Right lobe of liver (tissue), 6 donors: ENCODE measurements at regions not wholly inside any gene's neighbourhood (a gene's known extent, or its start where the extent isn't known, plus 50 kb on each side); places are given as distances from the start of the nearest gene placed in this dataset.

Experiments used
- ATAC-seq, 4 donors: fragments of 200-7000 bp; cut with Tn5 transposase; one replicate each; pipeline ENCODE4 v1.9.1; 2020; ENCODE audit warnings: mild to moderate bottlenecking in 4 of 4, moderate library complexity in 4 of 4
- DNase-seq, 3 donors: peaks; one replicate each; pipeline ENCODE4 v3.0.0-alpha.2; 2020
- H3K27ac ChIP-seq, 3 donors: fragments of 200-600 bp; one replicate each; pipeline ENCODE4 v1.8.0; 2022
- H3K27me3 ChIP-seq, 2 donors: fragments of 200-600 bp; one replicate each; pipeline ENCODE4 v1.8.0; 2022
- H3K36me3 ChIP-seq, 4 donors: fragments of 200-600 bp; sonication (generic) in 1 of 4; one replicate each; pipeline versions ENCODE4 v1.5.1 to v1.8.0; 2017 to 2022; ENCODE audit warnings: control low read depth in 1 of 4
- H3K4me1 ChIP-seq, 4 donors: fragments of 200-600 bp; sonication (generic) in 1 of 4; one replicate each; pipeline versions ENCODE4 v1.5.1 to v1.8.0; 2017 to 2022; ENCODE audit warnings: control low read depth in 1 of 4
- H3K4me3 ChIP-seq, 3 donors: fragments of 200-600 bp; one replicate each; pipeline ENCODE4 v1.8.0; 2022
- H3K9me3 ChIP-seq, 4 donors: fragments of 200-600 bp; sonication (generic) in 1 of 4; one replicate each; pipeline versions ENCODE4 v1.5.1 to v1.8.0; 2017 to 2022; ENCODE audit warnings: control low read depth in 1 of 4
- POLR2A ChIP-seq: fragments of 450-650 bp; IDR thresholded peaks from one replicate; pipeline ENCODE4 v1.6.1; 2017; ENCODE audit warnings: antibody characterized with exemption, mild to moderate bottlenecking
- WGBS: methylation state at CpG from one replicate; pipeline ENCODE4 v1.1.6; 2018; ENCODE audit warnings: low coverage, low lambda C conversion rate; ENCODE audit not compliant: insufficient coverage; ENCODE audit errors: missing lambda C conversion rate; 5-methylcytosine and 5-hydroxymethylcytosine counted together
- intact Hi-C, 2 donors: fragments of 100-400 bp; cut with DNase I; formaldehyde crosslinking; loops; one replicate each; pipeline versions ENCODE4 v1.11.2 to v1.14.1; 2022
- TF ChIP-seq, protein P1 (sequence below), 4 donors: fragments of 200-600 bp in 3 of 4; fragments of 450-650 bp in 1 of 4; IDR thresholded peaks; one replicate each; pipeline versions ENCODE4 v1.5.1 to v1.8.0; 2016 to 2022; ENCODE audit warnings: antibody characterized with exemption in 4 of 4, mild to moderate bottlenecking in 2 of 4
- donor health status: DM: no; HTN: yes; CAD: no.
- donor health status: DM: no; HTN: no; CAD: no.
- donor health status: DM: no; HTN: no; CAD: no.
- donor health status: DM: no; HTN: yes; CAD: no.
- donor health status: DM: no; HTN: yes; CAD: no.

DNA sequence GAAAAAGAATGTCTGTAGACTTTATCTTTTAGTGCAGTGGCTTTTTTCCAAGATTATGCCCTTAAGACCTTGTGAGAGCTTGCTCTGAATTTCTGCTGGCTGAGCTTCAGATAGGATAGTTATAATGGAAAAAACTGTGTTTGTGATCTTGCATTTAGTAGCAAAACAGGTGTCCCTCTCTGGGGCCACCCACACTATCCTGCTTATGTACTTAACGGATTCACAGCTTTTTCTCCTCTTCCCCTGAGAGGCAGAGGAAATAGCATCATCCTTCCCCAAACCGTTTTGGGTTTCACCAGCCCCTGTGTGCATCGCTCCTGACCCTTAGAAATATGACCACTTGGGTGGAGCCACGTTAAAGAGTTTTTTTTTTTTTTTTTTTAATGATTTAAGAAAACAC lies 101.2 kb downstream of the RAB18 start:
- intact Hi-C loops: no loop called here
- Histone ChIP-seq H3K4me1 (peaks cover 0 to 16% (median 2%) of the 10 kb centered on the region in 4 donors), H3K36me3 (no peaks in the 10 kb centered on the region), H3K27me3 (no peaks in the 10 kb centered on the region), H3K27ac (no peak overlapping the region), H3K9me3 (no peaks in the 10 kb centered on the region), H3K4me3 (no peak overlapping the region)
- ATAC-seq (no peak), DNase-seq (no peak)
- WGBS: 61% methylated on average over 4 of the region's 4 CpGs
- TF ChIP-seq, protein P1, sequence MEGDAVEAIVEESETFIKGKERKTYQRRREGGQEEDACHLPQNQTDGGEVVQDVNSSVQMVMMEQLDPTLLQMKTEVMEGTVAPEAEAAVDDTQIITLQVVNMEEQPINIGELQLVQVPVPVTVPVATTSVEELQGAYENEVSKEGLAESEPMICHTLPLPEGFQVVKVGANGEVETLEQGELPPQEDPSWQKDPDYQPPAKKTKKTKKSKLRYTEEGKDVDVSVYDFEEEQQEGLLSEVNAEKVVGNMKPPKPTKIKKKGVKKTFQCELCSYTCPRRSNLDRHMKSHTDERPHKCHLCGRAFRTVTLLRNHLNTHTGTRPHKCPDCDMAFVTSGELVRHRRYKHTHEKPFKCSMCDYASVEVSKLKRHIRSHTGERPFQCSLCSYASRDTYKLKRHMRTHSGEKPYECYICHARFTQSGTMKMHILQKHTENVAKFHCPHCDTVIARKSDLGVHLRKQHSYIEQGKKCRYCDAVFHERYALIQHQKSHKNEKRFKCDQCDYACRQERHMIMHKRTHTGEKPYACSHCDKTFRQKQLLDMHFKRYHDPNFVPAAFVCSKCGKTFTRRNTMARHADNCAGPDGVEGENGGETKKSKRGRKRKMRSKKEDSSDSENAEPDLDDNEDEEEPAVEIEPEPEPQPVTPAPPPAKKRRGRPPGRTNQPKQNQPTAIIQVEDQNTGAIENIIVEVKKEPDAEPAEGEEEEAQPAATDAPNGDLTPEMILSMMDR (IDR thresholded peaks at IDR 0.05): no peak
- no peak for TF ChIP-seq POLR2A

DNA sequence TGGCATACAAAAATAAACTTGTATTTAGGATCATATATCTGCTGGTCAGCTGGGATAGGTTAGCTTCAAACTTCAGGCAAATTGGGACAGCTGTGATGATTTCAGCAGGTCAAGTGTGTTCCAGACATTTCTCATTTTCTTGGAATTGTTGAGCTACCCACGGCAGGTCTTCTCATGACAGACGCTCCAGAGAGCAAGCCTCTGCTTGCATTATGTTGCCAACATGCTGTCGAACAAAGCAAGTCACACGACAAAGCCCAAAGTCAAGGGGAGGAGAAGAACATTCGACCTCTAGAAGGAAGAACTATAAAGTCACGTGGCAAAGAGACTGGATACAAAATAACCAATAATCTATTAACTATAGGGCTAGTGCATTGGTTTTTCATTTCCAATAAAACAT lies 103.5 kb downstream of the RAB18 start:
- no peak for ATAC-seq
- TF ChIP-seq POLR2A: no peak
- Histone ChIP-seq H3K36me3 (no peaks in the 10 kb centered on the region), H3K27me3 (no peaks in the 10 kb centered on the region), H3K27ac (no peak overlapping the region), H3K4me3 (no peak overlapping the region), H3K4me1 (peaks cover 0 to under 1% (median 0%) of the 10 kb centered on the region in 4 donors), H3K9me3 (no peaks in the 10 kb centered on the region)
- intact Hi-C loops: no loop called here
- DNase-seq: no peak
- 35% methylated on average over 5 of the region's 6 CpGs for WGBS

DNA sequence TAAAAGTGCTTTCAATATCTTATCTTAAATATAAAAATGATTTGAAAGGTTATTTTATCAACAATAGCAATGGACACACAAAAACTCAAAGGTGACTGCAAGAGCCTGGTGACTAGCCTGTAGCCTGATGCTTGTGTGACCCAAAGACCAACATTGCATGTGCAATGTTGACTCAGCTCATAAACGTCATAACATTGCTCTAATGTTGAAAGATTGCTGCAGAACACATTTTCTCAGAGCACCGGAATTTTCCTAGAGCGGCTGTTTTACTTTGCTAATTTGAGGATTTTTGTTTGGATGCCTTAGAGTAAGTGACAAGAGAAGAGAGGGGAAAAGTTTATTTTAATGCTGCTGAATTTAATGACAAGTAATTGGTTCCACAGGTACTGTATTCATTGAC lies 107.1 kb downstream of the RAB18 start:
- H3K36me3 ChIP-seq: no peaks in the 10 kb centered on the region
- no peak overlapping the region for H3K4me3 ChIP-seq
- no peak for DNase-seq
- TF ChIP-seq POLR2A: no peak
- TF ChIP-seq, protein P1 (IDR thresholded peaks at IDR 0.05): no peak
- no peak for ATAC-seq
- no peaks in the 10 kb centered on the region for H3K4me1 ChIP-seq
- intact Hi-C loops: no loop called here
- 68% methylated on average over 3 of the region's 3 CpGs for WGBS
- no peak overlapping the region for H3K27ac ChIP-seq
- H3K9me3 ChIP-seq: no peaks in the 10 kb centered on the region
- H3K27me3 ChIP-seq: no peaks in the 10 kb centered on the region

GRCh38 chr10:27611744-27612550 lies 107.8 kb downstream of the RAB18 start:
- ATAC-seq: no peak
- no peaks in the 10 kb centered on the region for H3K9me3 ChIP-seq
- H3K27ac ChIP-seq: no peak overlapping the region
- intact Hi-C loops: no loop called here
- no peaks in the 10 kb centered on the region for H3K4me1 ChIP-seq
- no peaks in the 10 kb centered on the region for H3K36me3 ChIP-seq
- TF ChIP-seq, protein P1 (IDR thresholded peaks at IDR 0.05): no peak
- TF ChIP-seq POLR2A: no peak
- H3K4me3 ChIP-seq: no peak overlapping the region
- WGBS: 61% methylated on average over 5 of the region's 5 CpGs
- H3K27me3 ChIP-seq: no peaks in the 10 kb centered on the region
- DNase-seq: no peak

GRCh38 chr10:27612551-27613035 lies 108.5 kb downstream of the RAB18 start:
- no peak overlapping the region for H3K27ac ChIP-seq
- intact Hi-C loops: no loop called here

More at GRCh38 chr10:27612551-27613035, 108.5 kb downstream of the RAB18 start:
- Histone ChIP-seq H3K27me3 (no peaks in the 10 kb centered on the region), H3K4me3 (no peak overlapping the region), H3K36me3 (no peaks in the 10 kb centered on the region), H3K9me3 (no peaks in the 10 kb centered on the region), H3K4me1 (no peaks in the 10 kb centered on the region)
- no peak for DNase-seq
- TF ChIP-seq, protein P1 (IDR thresholded peaks at IDR 0.05): no peak
- no peak for TF ChIP-seq POLR2A
- ATAC-seq: no peak
- WGBS: 72% methylated on average over 4 of the region's 6 CpGs
